22Rv1 (cell line): ENCODE measurements at regions not wholly inside any gene's neighbourhood (a gene's known extent, or its start where the extent isn't known, plus 50 kb on each side); places are given as distances from the start of the nearest gene placed in this dataset.

Experiments
- H3K27ac ChIP-seq: fragments of 450-650 bp; 2 replicates; pipeline ENCODE4 v1.5.1; 2017
- CTCF ChIP-seq: fragments of 450-650 bp; IDR thresholded peaks from 2 replicates; pipeline ENCODE4 v1.5.1; 2017; ENCODE audit warnings: mild to moderate bottlenecking
- ZFX ChIP-seq: fragments of 450-650 bp; IDR thresholded peaks from 2 replicates; pipeline ENCODE4 v1.6.1; 2017; ENCODE audit warnings: antibody characterized with exemption, borderline replicate concordance

- no peak for TF ChIP-seq CTCF
- TF ChIP-seq ZFX, result no peak
Measured at GRCh38 chr21:27189870-27190269, 223.0 kb upstream of the ADAMTS5 start.

GRCh38 chr21:27173053-27173452 lies 206.2 kb upstream of the ADAMTS5 start:
- TF ChIP-seq ZFX, result no peak
- no peak for TF ChIP-seq CTCF
- H3K27ac ChIP-seq, result no peak overlapping the region

More at GRCh38 chr21:27189870-27190269, 223.0 kb upstream of the ADAMTS5 start:
- H3K27ac ChIP-seq, result no peak overlapping the region

GRCh38 chr21:27171707-27172106 lies 204.8 kb upstream of the ADAMTS5 start:
- TF ChIP-seq CTCF (no peak), ZFX (no peak)

GRCh38 chr21:27168084-27168483 lies 201.2 kb upstream of the ADAMTS5 start:
- no peak for TF ChIP-seq ZFX
- no peak for TF ChIP-seq CTCF
- H3K27ac ChIP-seq, result no peak overlapping the region

More at GRCh38 chr21:27171707-27172106, 204.8 kb upstream of the ADAMTS5 start:
- H3K27ac ChIP-seq, result no peak overlapping the region

GRCh38 chr21:27164208-27165177 lies 197.6 kb upstream of the ADAMTS5 start:
- no peak for TF ChIP-seq ZFX
- no peak for TF ChIP-seq CTCF
- no peak overlapping the region for H3K27ac ChIP-seq

GRCh38 chr21:27158967-27159366 lies 192.1 kb upstream of the ADAMTS5 start:
- TF ChIP-seq ZFX (no peak), CTCF (no peak)
- H3K27ac ChIP-seq, result no peak overlapping the region

GRCh38 chr21:27157097-27157496 lies 190.2 kb upstream of the ADAMTS5 start:
- no peak overlapping the region for H3K27ac ChIP-seq
- TF ChIP-seq CTCF (no peak), ZFX (no peak)
